GM12874 (cell line): ENCODE measurements at regions not wholly inside any gene's neighbourhood (a gene's known extent, or its start where the extent isn't known, plus 50 kb on each side); places are given as distances from the start of the nearest gene placed in this dataset.

Experiments used
- TF ChIP-seq, protein P1 (sequence below): IDR thresholded peaks from 2 replicates; pipeline ENCODE4 v1.5.1; 2011; ENCODE audit warnings: low read depth, mild to moderate bottlenecking, control low read depth, low read length, moderate library complexity; ENCODE audit not compliant: insufficient read depth

- TF ChIP-seq, protein P1, sequence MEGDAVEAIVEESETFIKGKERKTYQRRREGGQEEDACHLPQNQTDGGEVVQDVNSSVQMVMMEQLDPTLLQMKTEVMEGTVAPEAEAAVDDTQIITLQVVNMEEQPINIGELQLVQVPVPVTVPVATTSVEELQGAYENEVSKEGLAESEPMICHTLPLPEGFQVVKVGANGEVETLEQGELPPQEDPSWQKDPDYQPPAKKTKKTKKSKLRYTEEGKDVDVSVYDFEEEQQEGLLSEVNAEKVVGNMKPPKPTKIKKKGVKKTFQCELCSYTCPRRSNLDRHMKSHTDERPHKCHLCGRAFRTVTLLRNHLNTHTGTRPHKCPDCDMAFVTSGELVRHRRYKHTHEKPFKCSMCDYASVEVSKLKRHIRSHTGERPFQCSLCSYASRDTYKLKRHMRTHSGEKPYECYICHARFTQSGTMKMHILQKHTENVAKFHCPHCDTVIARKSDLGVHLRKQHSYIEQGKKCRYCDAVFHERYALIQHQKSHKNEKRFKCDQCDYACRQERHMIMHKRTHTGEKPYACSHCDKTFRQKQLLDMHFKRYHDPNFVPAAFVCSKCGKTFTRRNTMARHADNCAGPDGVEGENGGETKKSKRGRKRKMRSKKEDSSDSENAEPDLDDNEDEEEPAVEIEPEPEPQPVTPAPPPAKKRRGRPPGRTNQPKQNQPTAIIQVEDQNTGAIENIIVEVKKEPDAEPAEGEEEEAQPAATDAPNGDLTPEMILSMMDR = no peak
These were observed 180.7 kb upstream of the DIPK2B start for GRCh38 chrX:45381366-45381765.

- TF ChIP-seq, protein P1 = no peak
These were observed 178.6 kb upstream of the DIPK2B start for GRCh38 chrX:45379236-45379635.

DNA sequence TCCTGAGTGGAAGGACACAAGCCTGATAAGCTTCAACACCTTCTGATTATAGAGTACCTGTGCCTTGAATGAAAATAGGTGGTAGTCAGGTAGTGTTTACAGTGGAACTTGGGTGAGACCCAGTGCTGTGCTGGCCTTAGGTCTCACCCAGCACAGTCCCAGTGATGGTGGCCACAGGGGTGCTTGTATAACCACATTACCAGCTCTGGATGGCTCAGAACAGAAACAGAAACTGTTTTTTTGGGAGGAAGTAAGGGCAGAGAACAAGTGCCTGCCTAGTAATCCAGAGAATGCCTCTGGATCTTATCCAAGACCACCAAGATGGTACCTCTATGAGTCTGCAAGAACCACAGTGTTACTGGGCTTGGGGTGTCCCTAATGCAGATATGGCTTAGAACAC, 171.5 kb upstream of the DIPK2B start:
- TF ChIP-seq, protein P1 = no peak

- TF ChIP-seq, protein P1 = no peak
These were observed 168.0 kb upstream of the DIPK2B start for GRCh38 chrX:45368705-45369104.

DNA sequence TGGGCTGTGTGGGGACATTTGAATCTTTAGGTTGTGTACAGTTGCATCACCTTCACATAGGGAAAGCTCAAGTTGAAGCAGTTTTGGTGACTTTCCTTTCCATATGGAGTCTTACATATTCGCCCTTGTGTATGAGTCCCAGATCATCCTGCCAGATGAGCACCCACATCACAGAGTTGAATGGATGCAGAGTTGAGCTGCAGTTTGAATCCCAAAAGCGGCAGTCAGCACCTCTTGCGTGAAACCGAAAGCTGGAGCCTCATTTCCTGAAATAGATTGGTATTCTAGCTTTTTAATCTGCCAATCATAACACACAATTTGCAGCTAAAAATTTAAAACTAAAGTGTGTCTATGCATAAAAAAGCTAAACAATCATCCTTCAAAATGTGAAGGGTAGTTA, 162.9 kb upstream of the DIPK2B start:
- TF ChIP-seq, protein P1 = no peak

DNA sequence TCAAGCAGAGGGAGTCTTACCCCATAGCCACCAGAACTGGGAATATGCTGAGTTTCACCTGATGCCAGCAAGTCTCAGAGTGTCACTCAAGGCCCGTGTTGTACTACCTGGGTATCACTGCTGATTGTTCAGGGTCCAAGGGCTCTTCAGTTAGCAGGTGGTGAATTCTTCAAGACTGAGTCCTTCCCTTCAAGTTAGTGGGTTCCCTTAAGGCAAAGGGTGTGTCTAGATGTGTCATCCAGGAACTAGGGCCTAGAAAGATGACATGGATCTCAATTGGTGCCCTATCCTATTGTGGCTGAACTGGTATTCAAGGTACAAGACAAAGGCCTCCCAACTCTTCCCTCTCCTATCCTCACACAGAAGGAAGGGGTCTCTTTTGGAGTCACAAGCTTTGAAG, 159.9 kb upstream of the DIPK2B start:
- TF ChIP-seq, protein P1 = no peak

GRCh38 chrX:45358392-45358791, 157.7 kb upstream of the DIPK2B start:
- TF ChIP-seq, protein P1 = no peak

DNA sequence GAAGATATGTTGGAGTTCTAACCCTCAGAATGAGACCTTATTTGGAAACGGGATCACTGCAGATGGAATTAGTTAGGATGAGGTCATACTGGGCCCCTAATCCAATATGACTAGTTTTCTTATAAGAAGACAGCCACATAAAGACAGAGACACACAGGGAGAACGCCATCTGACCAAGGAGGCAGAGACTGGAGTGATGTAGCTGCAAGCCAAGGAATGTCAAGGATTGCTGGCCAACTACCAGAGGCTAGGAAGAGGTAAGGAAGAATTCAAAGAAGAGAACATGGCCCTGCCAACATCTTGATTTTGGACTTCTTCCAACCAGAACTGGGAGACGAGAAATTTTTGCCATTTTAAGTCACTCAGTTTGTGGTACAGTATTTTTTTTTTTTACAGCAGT, 152.8 kb upstream of the DIPK2B start:
- TF ChIP-seq, protein P1 = no peak
